ENCODE measurements at regions not wholly inside any gene's neighbourhood (a gene's known extent, or its start where the extent isn't known, plus 50 kb on each side); places are given as distances from the start of the nearest gene placed in this dataset.

GRCh38 chr6:165817148-165817547 lies 154.1 kb upstream of the PDE10A start:
- no peak for TF ChIP-seq CTCF (IDR thresholded peaks at IDR 0.05)
- TF ChIP-seq EZH2 (IDR thresholded peaks at IDR 0.05; ENCODE audit: borderline replicate concordance, insufficient read depth, low read depth, low read length, poor library complexity, severe bottlenecking), result no peak

Measured in B cell (primary cell).